Mesodermal cell (in vitro differentiated cells): ENCODE measurements at regions not wholly inside any gene's neighbourhood (a gene's known extent, or its start where the extent isn't known, plus 50 kb on each side); places are given as distances from the start of the nearest gene placed in this dataset.
"Not testable (repeated sequence)": the region's sequence is repeated elsewhere in the genome, so short reads cannot be mapped to it uniquely, and the experiment has no call there.

Source experiments
- H3K27ac ChIP-seq: 2 replicates; pipeline ENCODE4 v1.7.0; 2013; ENCODE audit warnings: mild to moderate bottlenecking, low read depth, low read length, moderate library complexity; ENCODE audit not compliant: severe bottlenecking
- H3K36me3 ChIP-seq: 2 replicates; pipeline ENCODE4 v1.7.1; 2013; ENCODE audit warnings: mild to moderate bottlenecking, low read length, moderate library complexity; ENCODE audit not compliant: control insufficient read depth, insufficient read depth
- H3K4me1 ChIP-seq: one replicate; pipeline ENCODE4 v1.7.1; 2013; ENCODE audit warnings: mild to moderate bottlenecking, low read length; ENCODE audit not compliant: insufficient read depth, control insufficient read depth, poor library complexity, severe bottlenecking
- H3K4me3 ChIP-seq: 2 replicates; pipeline ENCODE4 v1.7.0; 2013; ENCODE audit warnings: low read length, control low read depth, mild to moderate bottlenecking; ENCODE audit not compliant: insufficient read depth, poor library complexity, severe bottlenecking; ENCODE audit errors: extremely low read depth
- H3K9me3 ChIP-seq: 2 replicates; pipeline ENCODE4 v1.7.1; 2013; ENCODE audit warnings: mild to moderate bottlenecking, low read length, moderate library complexity; ENCODE audit not compliant: control insufficient read depth
- WGBS, 2 experiments: methylation state at CpG; one replicate each; pipeline ENCODE4 v1.1.5; 2013; ENCODE audit warnings: missing lambda C conversion rate in 2 of 2; ENCODE audit not compliant: insufficient coverage in 2 of 2; 5-methylcytosine and 5-hydroxymethylcytosine counted together

- Histone ChIP-seq H3K4me1 (peaks cover 4% of the 10 kb centered on the region), H3K36me3 (no peaks in the 10 kb centered on the region), H3K4me3 (no peak overlapping the region), H3K27ac (no peak overlapping the region), H3K9me3 (no peaks in the 10 kb centered on the region)
- WGBS, 2 experiments: 83 to 100% methylated on average over 1 of the region's 3 CpGs
Observed at GRCh38 chr2:106280224-106280623, 86.1 kb upstream of the UXS1 start.

DNA sequence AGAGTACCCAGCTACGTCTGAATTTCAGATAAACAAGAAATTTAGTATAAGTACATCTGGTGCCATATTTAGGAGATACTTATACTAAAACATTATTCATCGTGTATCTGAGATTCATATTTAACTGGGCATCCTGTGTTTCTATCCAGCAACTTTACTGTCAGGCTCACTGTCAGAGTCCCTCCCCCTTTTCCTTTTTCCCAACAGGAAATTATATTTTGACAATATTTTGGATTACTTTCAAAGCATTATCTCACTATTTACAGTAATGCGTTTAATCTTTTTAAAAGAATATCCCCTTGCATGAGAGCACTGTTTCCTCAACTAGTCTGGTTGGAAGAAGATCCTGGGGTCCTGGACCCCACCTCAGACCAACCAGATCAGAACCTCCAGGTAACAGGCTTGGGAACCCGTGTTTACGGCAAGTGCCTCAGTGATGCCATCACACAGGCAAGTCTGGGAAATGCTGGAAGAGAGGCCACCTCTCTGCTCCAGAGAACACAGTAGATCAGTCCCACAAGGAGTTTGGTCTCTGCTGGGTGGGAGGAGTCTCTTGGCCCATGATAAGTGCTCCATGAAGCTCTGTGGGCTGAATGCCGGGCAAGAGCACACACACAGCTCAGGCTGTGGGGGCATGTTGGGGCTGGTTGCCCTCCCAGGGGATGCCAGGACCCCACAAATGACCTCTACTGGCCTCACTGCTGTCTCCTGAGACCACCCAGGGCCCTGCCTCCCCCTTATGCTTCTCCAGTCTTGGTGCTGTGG lies 84.2 kb upstream of the UXS1 start:
- peaks cover 1% of the 10 kb centered on the region for H3K4me1 ChIP-seq
- WGBS, 2 experiments: 79 to 100% methylated on average over 2 to 4 of the region's 6 CpGs
- no peak overlapping the region for H3K27ac ChIP-seq
- H3K4me3 ChIP-seq: no peak overlapping the region
- no peaks in the 10 kb centered on the region for H3K36me3 ChIP-seq
- no peaks in the 10 kb centered on the region for H3K9me3 ChIP-seq

DNA sequence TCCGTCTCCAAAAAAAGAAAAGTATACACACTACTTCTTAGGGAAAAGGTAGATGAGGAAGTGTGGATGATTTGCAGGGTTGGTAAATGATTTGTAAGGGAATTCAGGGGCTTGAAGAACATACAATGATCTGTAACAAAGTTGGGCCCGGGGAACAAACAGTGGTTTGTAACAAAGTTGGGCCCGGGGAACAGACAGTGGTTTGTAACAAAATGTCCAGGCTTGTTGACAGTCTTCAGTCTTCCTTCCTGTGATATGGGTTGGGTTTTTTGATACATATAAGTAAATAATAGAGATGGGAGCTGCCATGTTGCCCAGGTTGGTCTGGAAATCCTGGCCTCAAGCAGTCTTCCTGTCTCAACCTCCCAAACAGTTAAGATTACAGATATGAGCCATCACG lies 83.3 kb upstream of the UXS1 start:
- H3K9me3 ChIP-seq: no peaks in the 10 kb centered on the region
- no peaks in the 10 kb centered on the region for H3K36me3 ChIP-seq
- 85 to 100% methylated on average over 2 to 3 of the region's 4 CpGs for WGBS, 2 experiments
- H3K4me3 ChIP-seq: no peak overlapping the region
- no peaks in the 10 kb centered on the region for H3K4me1 ChIP-seq
- H3K27ac ChIP-seq: no peak overlapping the region

DNA sequence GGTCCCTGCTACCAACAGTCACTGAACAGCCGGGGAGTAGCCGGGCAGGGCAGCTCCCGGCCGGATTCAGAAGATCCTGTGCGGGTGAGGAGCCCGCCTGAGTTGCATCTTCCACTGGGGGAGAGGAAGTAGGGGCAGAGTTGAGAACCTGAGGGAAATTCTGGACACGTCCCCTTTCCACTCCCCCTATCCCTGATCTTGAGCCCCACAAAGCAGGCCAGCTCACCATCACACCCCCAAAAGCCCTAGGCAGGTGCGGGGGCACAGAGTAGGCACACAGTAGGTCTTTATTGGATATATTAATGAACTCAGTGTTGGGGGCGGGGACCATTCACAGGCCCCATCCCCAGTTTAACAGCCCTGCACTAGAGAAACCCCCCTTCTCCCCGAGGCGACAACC lies 81.9 kb upstream of the UXS1 start:
- no peak overlapping the region for H3K27ac ChIP-seq
- H3K4me1 ChIP-seq: no peaks in the 10 kb centered on the region
- H3K4me3 ChIP-seq: no peak overlapping the region
- 60 to 94% methylated on average over 1 to 8 of the region's 11 CpGs for WGBS, 2 experiments
- H3K36me3 ChIP-seq: no peaks in the 10 kb centered on the region
- no peaks in the 10 kb centered on the region for H3K9me3 ChIP-seq

- Histone ChIP-seq H3K36me3 (no peaks in the 10 kb centered on the region), H3K27ac (no peak overlapping the region), H3K4me1 (no peaks in the 10 kb centered on the region), H3K4me3 (no peak overlapping the region), H3K9me3 (no peaks in the 10 kb centered on the region)
- 94 to 100% methylated on average over 2 to 3 of the region's 7 CpGs for WGBS, 2 experiments
Observed at GRCh38 chr2:106274668-106275067, 80.6 kb upstream of the UXS1 start.

- Histone ChIP-seq H3K36me3 (no peaks in the 10 kb centered on the region), H3K4me3 (no peak overlapping the region), H3K9me3 (no peaks in the 10 kb centered on the region), H3K4me1 (no peaks in the 10 kb centered on the region), H3K27ac (no peak overlapping the region)
- WGBS, 2 experiments: 87 to 88% methylated on average over 4 to 5 of the region's 7 CpGs
Observed at GRCh38 chr2:106272216-106272807, 78.2 kb upstream of the UXS1 start.

DNA sequence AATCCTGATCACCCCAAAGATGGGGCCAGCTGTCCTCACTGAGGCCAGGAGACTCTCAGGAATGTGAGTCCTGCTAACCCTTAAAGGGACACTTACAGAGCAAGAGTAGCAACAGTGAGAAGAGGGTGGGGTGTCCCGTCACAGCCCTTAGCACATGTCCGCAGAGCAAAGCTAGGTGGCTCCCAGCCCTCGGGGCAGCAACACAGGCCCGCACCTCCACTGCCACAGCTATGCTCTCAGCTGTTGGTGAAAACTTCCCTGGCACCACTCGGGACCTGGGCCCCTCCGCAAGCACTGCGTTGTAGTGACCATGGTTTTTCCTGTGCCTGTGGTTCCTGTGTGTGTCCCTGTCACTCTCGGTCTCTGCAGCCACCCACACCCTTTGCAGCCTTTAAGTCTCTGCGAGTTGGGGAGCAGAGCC lies 76.4 kb upstream of the UXS1 start:
- H3K36me3 ChIP-seq: no peaks in the 10 kb centered on the region
- no peak overlapping the region for H3K4me3 ChIP-seq
- WGBS, 2 experiments: 92 to 96% methylated on average over 8 to 9 of the region's 9 CpGs
- no peaks in the 10 kb centered on the region for H3K9me3 ChIP-seq
- H3K4me1 ChIP-seq: no peaks in the 10 kb centered on the region
- H3K27ac ChIP-seq: no peak overlapping the region

GRCh38 chr2:106269591-106270291 lies 75.6 kb upstream of the UXS1 start:
- 89 to 91% methylated on average over 35 to 38 of the region's 44 CpGs for WGBS, 2 experiments
- Histone ChIP-seq H3K4me3 (no peak overlapping the region), H3K27ac (no peak overlapping the region), H3K4me1 (no peaks in the 10 kb centered on the region), H3K9me3 (no peaks in the 10 kb centered on the region), H3K36me3 (no peaks in the 10 kb centered on the region)

- Histone ChIP-seq H3K9me3 (no peaks in the 10 kb centered on the region), H3K27ac (no peak overlapping the region), H3K4me1 (no peaks in the 10 kb centered on the region), H3K36me3 (no peaks in the 10 kb centered on the region), H3K4me3 (no peak overlapping the region)
- 73 to 94% methylated on average over 2 to 3 of the region's 4 CpGs for WGBS, 2 experiments
Observed at GRCh38 chr2:106267997-106268396, 73.9 kb upstream of the UXS1 start.

DNA sequence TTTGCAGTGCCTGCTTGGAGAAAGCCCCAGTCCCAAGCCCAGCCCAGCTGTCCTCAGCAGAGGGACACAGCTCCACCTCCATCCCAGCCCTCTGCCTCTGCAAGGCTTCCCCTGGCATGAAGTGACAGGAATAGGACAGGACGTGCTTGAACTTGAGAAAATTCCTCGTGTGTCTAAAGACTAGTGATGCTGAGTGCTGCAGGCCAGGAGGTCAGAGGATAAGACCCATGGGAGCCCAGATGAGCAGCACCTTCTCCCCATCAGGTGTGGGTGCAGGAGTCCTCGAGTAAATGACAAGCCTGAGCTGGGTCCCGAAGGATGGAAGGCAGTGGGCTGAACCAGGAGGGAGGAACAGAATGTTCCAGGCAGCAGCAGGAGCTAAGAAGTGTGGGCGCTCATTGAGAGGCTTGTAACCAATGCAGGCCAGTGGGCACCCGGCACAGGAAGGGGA lies 67.8 kb upstream of the UXS1 start:
- Histone ChIP-seq H3K36me3 (no peaks in the 10 kb centered on the region), H3K4me1 (no peaks in the 10 kb centered on the region), H3K9me3 (no peaks in the 10 kb centered on the region), H3K4me3 (no peak overlapping the region), H3K27ac (no peak overlapping the region)
- WGBS, 2 experiments: 44 to 66% methylated on average over 3 to 5 of the region's 6 CpGs

- not testable (repeated sequence) for H3K4me3 ChIP-seq, H3K36me3 ChIP-seq, H3K4me1 ChIP-seq, H3K27ac ChIP-seq, H3K9me3 ChIP-seq
- no CpG with 5 or more reads among the region's 7 CpGs for WGBS, 2 experiments
Observed at GRCh38 chr2:106258859-106259258, 64.8 kb upstream of the UXS1 start.
